Thyroid gland (tissue), 4 donors: ENCODE measurements at regions not wholly inside any gene's neighbourhood (a gene's known extent, or its start where the extent isn't known, plus 50 kb on each side); places are given as distances from the start of the nearest gene placed in this dataset.

Source experiments
- DNase-seq, 2 donors: peaks; one replicate each; pipeline ENCODE4 v3.0.0-alpha.2; 2019
- H3K27ac ChIP-seq, 3 donors: fragments of 200-600 bp; sonication (generic); 1 replicate in 2 of 3; 2 replicates in 1 of 3; pipeline ENCODE4 v1.5.1; 2016 to 2019; ENCODE audit warnings: mild to moderate bottlenecking in 1 of 3, moderate library complexity in 1 of 3
- H3K27me3 ChIP-seq: fragments of 200-600 bp; sonication (generic); one replicate; pipeline ENCODE4 v1.5.1; 2019
- H3K36me3 ChIP-seq, 2 donors: fragments of 200-600 bp; sonication (generic); one replicate each; pipeline ENCODE4 v1.5.1; 2016 to 2019
- H3K4me1 ChIP-seq, 2 donors: fragments of 200-600 bp; sonication (generic); one replicate each; pipeline ENCODE4 v1.5.1; 2017 to 2019
- H3K4me3 ChIP-seq, 3 donors: fragments of 200-600 bp; sonication (generic); replicated peaks in 1 of 3; 1 replicate in 2 of 3; 2 replicates in 1 of 3; pipeline ENCODE4 v1.5.1; 2016; ENCODE audit warnings: mild to moderate bottlenecking in 1 of 3
- H3K9me3 ChIP-seq: fragments of 200-600 bp; sonication (generic); one replicate; pipeline ENCODE4 v1.5.1; 2017
- CTCF ChIP-seq, 6 experiments: fragments of 200-600 bp in 3 of 6; fragments of 450-650 bp in 3 of 6; sonication (generic) in 3 of 6; IDR thresholded peaks; one replicate each; pipeline ENCODE4 v1.5.1; 2016 to 2019; ENCODE audit warnings: antibody characterized with exemption in 6 of 6, mild to moderate bottlenecking in 2 of 6, inconsistent platforms in 1 of 6, moderate library complexity in 1 of 6
- POLR2A ChIP-seq, 2 donors: fragments of 450-650 bp; IDR thresholded peaks; one replicate each; pipeline ENCODE4 v1.6.1; 2017; ENCODE audit warnings: antibody characterized with exemption in 2 of 2, mild to moderate bottlenecking in 2 of 2, moderate library complexity in 1 of 2
- WGBS, 2 donors: methylation state at CpG; one replicate each; pipeline ENCODE4 v1.1.5; 2017; 5-methylcytosine and 5-hydroxymethylcytosine counted together
- intact Hi-C: fragments of 100-400 bp; cut with DNase I; formaldehyde crosslinking; loops from one replicate; pipeline ENCODE4 v1.15.1; 2023

GRCh38 chr5:105754056-105754455 is 1916.7 kb downstream of the EFNA5 start:
- intact Hi-C loops: no loop called here
- 86 to 92% methylated on average over 1 of the region's 1 CpG for WGBS, 2 donors
- Histone ChIP-seq H3K36me3 (no peaks in the 10 kb centered on the region), H3K9me3 (no peaks in the 10 kb centered on the region), H3K27me3 (no peaks in the 10 kb centered on the region), H3K4me1 (no peaks in the 10 kb centered on the region), H3K27ac (no peak overlapping the region), H3K4me3 (no peak overlapping the region)
- DNase-seq: no peak
- TF ChIP-seq CTCF (IDR thresholded peaks at IDR 0.05) (no peak), POLR2A (IDR thresholded peaks at IDR 0.05) (no peak)

GRCh38 chr5:105752801-105753200 is 1917.9 kb downstream of the EFNA5 start:
- WGBS, 2 donors: 94 to 96% methylated on average over 3 of the region's 3 CpGs
- Histone ChIP-seq H3K27ac (no peak overlapping the region), H3K4me3 (no peak overlapping the region), H3K27me3 (no peaks in the 10 kb centered on the region), H3K4me1 (no peaks in the 10 kb centered on the region), H3K9me3 (no peaks in the 10 kb centered on the region), H3K36me3 (no peaks in the 10 kb centered on the region)
- TF ChIP-seq POLR2A (IDR thresholded peaks at IDR 0.05) (no peak), CTCF (IDR thresholded peaks at IDR 0.05) (no peak)
- intact Hi-C loops: no loop called here
- no peak for DNase-seq

- TF ChIP-seq POLR2A (IDR thresholded peaks at IDR 0.05) (no peak), CTCF (IDR thresholded peaks at IDR 0.05) (no peak)
These were observed 1918.8 kb downstream of the EFNA5 start for GRCh38 chr5:105751908-105752307.

GRCh38 chr5:105745111-105745510 is 1925.6 kb downstream of the EFNA5 start:
- H3K27ac ChIP-seq: no peak overlapping the region
- no peaks in the 10 kb centered on the region for H3K27me3 ChIP-seq
- TF ChIP-seq CTCF (IDR thresholded peaks at IDR 0.05) (no peak), POLR2A (IDR thresholded peaks at IDR 0.05) (no peak)
- H3K4me3 ChIP-seq: no peak overlapping the region
- no peaks in the 10 kb centered on the region for H3K4me1 ChIP-seq
- no peak for DNase-seq
- H3K36me3 ChIP-seq: no peaks in the 10 kb centered on the region
- H3K9me3 ChIP-seq: no peaks in the 10 kb centered on the region
- intact Hi-C loops: no loop called here

More at GRCh38 chr5:105751908-105752307, 1918.8 kb downstream of the EFNA5 start:
- intact Hi-C loops: no loop called here
- Histone ChIP-seq H3K4me3 (no peak overlapping the region), H3K9me3 (no peaks in the 10 kb centered on the region), H3K27ac (no peak overlapping the region), H3K27me3 (no peaks in the 10 kb centered on the region), H3K4me1 (no peaks in the 10 kb centered on the region), H3K36me3 (no peaks in the 10 kb centered on the region)
- no peak for DNase-seq

GRCh38 chr5:105740242-105740641 is 1930.5 kb downstream of the EFNA5 start:
- WGBS, 2 donors: 81 to 84% methylated on average over 3 of the region's 3 CpGs
- intact Hi-C loops: no loop called here
- no peak for TF ChIP-seq POLR2A (IDR thresholded peaks at IDR 0.05)
- TF ChIP-seq CTCF (IDR thresholded peaks at IDR 0.05): no peak

More at GRCh38 chr5:105740242-105740641, 1930.5 kb downstream of the EFNA5 start:
- Histone ChIP-seq H3K27me3 (no peaks in the 10 kb centered on the region), H3K36me3 (no peaks in the 10 kb centered on the region), H3K9me3 (no peaks in the 10 kb centered on the region), H3K4me3 (no peak overlapping the region), H3K27ac (no peak overlapping the region), H3K4me1 (no peaks in the 10 kb centered on the region)
- DNase-seq: no peak
